Right lobe of liver (tissue), 6 donors: ENCODE measurements at regions not wholly inside any gene's neighbourhood (a gene's known extent, or its start where the extent isn't known, plus 50 kb on each side); places are given as distances from the start of the nearest gene placed in this dataset.

Experiments used
- ATAC-seq, 4 donors: fragments of 200-7000 bp; cut with Tn5 transposase; one replicate each; pipeline ENCODE4 v1.9.1; 2020; ENCODE audit warnings: mild to moderate bottlenecking in 4 of 4, moderate library complexity in 4 of 4
- DNase-seq, 3 donors: peaks; one replicate each; pipeline ENCODE4 v3.0.0-alpha.2; 2020
- H3K27ac ChIP-seq, 3 donors: fragments of 200-600 bp; one replicate each; pipeline ENCODE4 v1.8.0; 2022
- H3K27me3 ChIP-seq, 2 donors: fragments of 200-600 bp; one replicate each; pipeline ENCODE4 v1.8.0; 2022
- H3K36me3 ChIP-seq, 4 donors: fragments of 200-600 bp; sonication (generic) in 1 of 4; one replicate each; pipeline versions ENCODE4 v1.5.1 to v1.8.0; 2017 to 2022; ENCODE audit warnings: control low read depth in 1 of 4
- H3K4me1 ChIP-seq, 4 donors: fragments of 200-600 bp; sonication (generic) in 1 of 4; one replicate each; pipeline versions ENCODE4 v1.5.1 to v1.8.0; 2017 to 2022; ENCODE audit warnings: control low read depth in 1 of 4
- H3K4me3 ChIP-seq, 3 donors: fragments of 200-600 bp; one replicate each; pipeline ENCODE4 v1.8.0; 2022
- H3K9me3 ChIP-seq, 4 donors: fragments of 200-600 bp; sonication (generic) in 1 of 4; one replicate each; pipeline versions ENCODE4 v1.5.1 to v1.8.0; 2017 to 2022; ENCODE audit warnings: control low read depth in 1 of 4
- CTCF ChIP-seq, 4 donors: fragments of 200-600 bp in 3 of 4; fragments of 450-650 bp in 1 of 4; IDR thresholded peaks; one replicate each; pipeline versions ENCODE4 v1.5.1 to v1.8.0; 2016 to 2022; ENCODE audit warnings: antibody characterized with exemption in 4 of 4, mild to moderate bottlenecking in 2 of 4
- POLR2A ChIP-seq: fragments of 450-650 bp; IDR thresholded peaks from one replicate; pipeline ENCODE4 v1.6.1; 2017; ENCODE audit warnings: antibody characterized with exemption, mild to moderate bottlenecking
- WGBS: methylation state at CpG from one replicate; pipeline ENCODE4 v1.1.6; 2018; ENCODE audit warnings: low coverage, low lambda C conversion rate; ENCODE audit not compliant: insufficient coverage; ENCODE audit errors: missing lambda C conversion rate; 5-methylcytosine and 5-hydroxymethylcytosine counted together
- intact Hi-C, 2 donors: fragments of 100-400 bp; cut with DNase I; formaldehyde crosslinking; loops; one replicate each; pipeline versions ENCODE4 v1.11.2 to v1.14.1; 2022
- donor health status: DM: no; HTN: yes; CAD: no.
- donor health status: DM: no; HTN: no; CAD: no.
- donor health status: DM: no; HTN: no; CAD: no.
- donor health status: DM: no; HTN: yes; CAD: no.
- donor health status: DM: no; HTN: yes; CAD: no.

GRCh38 chr12:93073324-93073723 lies 144.2 kb upstream of the EEA1 start:
- H3K4me3 ChIP-seq: no peak overlapping the region
- no peak for TF ChIP-seq POLR2A
- no peak for TF ChIP-seq CTCF (IDR thresholded peaks at IDR 0.05)
- ATAC-seq (no peak), DNase-seq (no peak)
- H3K27me3 ChIP-seq: no peaks in the 10 kb centered on the region
- no peaks in the 10 kb centered on the region for H3K9me3 ChIP-seq
- no peaks in the 10 kb centered on the region for H3K4me1 ChIP-seq
- no peak overlapping the region for H3K27ac ChIP-seq
- intact Hi-C loops: no loop called here
- H3K36me3 ChIP-seq: no peaks in the 10 kb centered on the region
- WGBS: 69% methylated on average over 4 of the region's 4 CpGs

GRCh38 chr12:93078059-93078458 lies 149.0 kb upstream of the EEA1 start:
- DNase-seq (no peak), ATAC-seq (no peak)
- TF ChIP-seq CTCF (IDR thresholded peaks at IDR 0.05) (no peak), POLR2A (no peak)
- Histone ChIP-seq H3K36me3 (no peaks in the 10 kb centered on the region), H3K4me1 (no peaks in the 10 kb centered on the region), H3K27me3 (no peaks in the 10 kb centered on the region), H3K27ac (no peak overlapping the region), H3K4me3 (no peak overlapping the region), H3K9me3 (no peaks in the 10 kb centered on the region)
- 60% methylated on average over 1 of the region's 1 CpG for WGBS
- intact Hi-C loops: no loop called here

GRCh38 chr12:93078577-93078976 lies 149.5 kb upstream of the EEA1 start:
- Histone ChIP-seq H3K9me3 (no peaks in the 10 kb centered on the region), H3K27ac (no peak overlapping the region), H3K4me1 (no peaks in the 10 kb centered on the region), H3K36me3 (no peaks in the 10 kb centered on the region), H3K27me3 (no peaks in the 10 kb centered on the region), H3K4me3 (no peak overlapping the region)
- ATAC-seq (no peak), DNase-seq (no peak)
- intact Hi-C loops: no loop called here
- TF ChIP-seq POLR2A: no peak
- TF ChIP-seq CTCF (IDR thresholded peaks at IDR 0.05): no peak
- 84% methylated on average over 7 of the region's 8 CpGs for WGBS

- Histone ChIP-seq H3K4me1 (no peaks in the 10 kb centered on the region), H3K27ac (no peak overlapping the region), H3K27me3 (no peaks in the 10 kb centered on the region), H3K9me3 (no peaks in the 10 kb centered on the region), H3K36me3 (no peaks in the 10 kb centered on the region), H3K4me3 (no peak overlapping the region)
- ATAC-seq (no peak), DNase-seq (no peak)
- intact Hi-C loops: no loop called here
- TF ChIP-seq CTCF (IDR thresholded peaks at IDR 0.05) (no peak), POLR2A (no peak)
- 89% methylated on average over 3 of the region's 3 CpGs for WGBS
Observed at GRCh38 chr12:93079271-93079670, 150.2 kb upstream of the EEA1 start.

GRCh38 chr12:93079976-93080375 lies 150.9 kb upstream of the EEA1 start:
- 77% methylated on average over 6 of the region's 6 CpGs for WGBS
- intact Hi-C loops: no loop called here
- no peaks in the 10 kb centered on the region for H3K9me3 ChIP-seq
- no peak overlapping the region for H3K27ac ChIP-seq
- ATAC-seq (no peak), DNase-seq (no peak)
- TF ChIP-seq POLR2A: no peak
- TF ChIP-seq CTCF (IDR thresholded peaks at IDR 0.05): no peak
- H3K4me1 ChIP-seq: no peaks in the 10 kb centered on the region
- no peaks in the 10 kb centered on the region for H3K27me3 ChIP-seq
- H3K36me3 ChIP-seq: no peaks in the 10 kb centered on the region
- H3K4me3 ChIP-seq: no peak overlapping the region
